NT2/D1 (cell line): ENCODE measurements at regions not wholly inside any gene's neighbourhood (a gene's known extent, or its start where the extent isn't known, plus 50 kb on each side); places are given as distances from the start of the nearest gene placed in this dataset.

ENCODE experiments used
- SUZ12 ChIP-seq: IDR thresholded peaks from 2 replicates; pipeline ENCODE4 v1.6.1; 2011; ENCODE audit not compliant: insufficient read length, insufficient read depth; ENCODE audit errors: extremely low read depth
- YY1 ChIP-seq: IDR thresholded peaks from 2 replicates; pipeline ENCODE4 v1.6.1; 2011; ENCODE audit not compliant: insufficient read length, insufficient read depth
- ZNF274 ChIP-seq: IDR thresholded peaks from 2 replicates; pipeline ENCODE4 v1.6.1; 2011; ENCODE audit warnings: mild to moderate bottlenecking, low read depth, low read length

DNA sequence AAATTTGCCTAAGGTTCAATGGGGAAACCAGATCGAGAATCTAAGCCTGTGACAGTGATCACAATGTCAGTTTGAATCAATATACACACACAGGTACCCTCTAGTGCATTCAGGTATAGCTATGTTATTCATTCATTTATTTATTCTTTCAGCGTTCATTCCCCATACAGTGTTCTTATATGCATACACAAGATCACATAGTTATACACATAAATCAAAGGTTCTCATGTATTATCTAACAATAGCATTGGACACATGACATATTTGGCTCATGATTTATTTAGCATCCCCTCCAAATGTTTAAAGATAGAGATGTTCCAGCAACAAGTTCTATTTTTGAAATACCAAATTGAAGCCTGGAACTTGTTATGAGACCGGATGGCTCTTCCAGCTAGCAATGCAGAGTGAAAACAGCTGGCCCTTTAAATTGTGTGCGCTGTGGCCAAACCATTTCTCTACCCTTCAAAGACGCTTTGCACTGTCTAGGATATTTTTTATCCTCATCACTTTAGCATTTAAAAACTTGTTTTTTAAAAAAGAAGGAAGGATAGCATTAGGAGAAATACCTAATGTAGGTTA, 131.0 kb downstream of the ATXN3L start:
- TF ChIP-seq ZNF274, result no peak
- TF ChIP-seq SUZ12, result no peak
- TF ChIP-seq YY1, result no peak
